Gastroesophageal sphincter (tissue), 3 donors: ENCODE measurements at regions not wholly inside any gene's neighbourhood (a gene's known extent, or its start where the extent isn't known, plus 50 kb on each side); places are given as distances from the start of the nearest gene placed in this dataset.

ENCODE experiments used
- EP300 ChIP-seq: sonication (generic); formaldehyde crosslinking; IDR thresholded peaks from one replicate; pipeline ENCODE4 v1.6.1; 2017; ENCODE audit warnings: antibody characterized with exemption, mild to moderate bottlenecking
- POLR2A ChIP-seq, 2 donors: fragments of 450-650 bp; IDR thresholded peaks; one replicate each; pipeline ENCODE4 v1.6.1; 2017; ENCODE audit warnings: antibody characterized with exemption in 2 of 2, mild to moderate bottlenecking in 2 of 2, moderate library complexity in 1 of 2
- POLR2AphosphoS5 ChIP-seq: sonication (generic); formaldehyde crosslinking; IDR thresholded peaks from one replicate; pipeline ENCODE4 v1.6.1; 2017; ENCODE audit warnings: antibody characterized with exemption
- TF ChIP-seq, protein P1 (sequence below), 4 experiments: fragments of 200-600 bp in 2 of 4; fragments of 450-650 bp in 2 of 4; sonication (generic) in 1 of 4; IDR thresholded peaks; one replicate each; pipeline ENCODE4 v1.5.1; 2017 to 2019; ENCODE audit warnings: antibody characterized with exemption in 4 of 4, mild to moderate bottlenecking in 2 of 4, moderate library complexity in 2 of 4

DNA sequence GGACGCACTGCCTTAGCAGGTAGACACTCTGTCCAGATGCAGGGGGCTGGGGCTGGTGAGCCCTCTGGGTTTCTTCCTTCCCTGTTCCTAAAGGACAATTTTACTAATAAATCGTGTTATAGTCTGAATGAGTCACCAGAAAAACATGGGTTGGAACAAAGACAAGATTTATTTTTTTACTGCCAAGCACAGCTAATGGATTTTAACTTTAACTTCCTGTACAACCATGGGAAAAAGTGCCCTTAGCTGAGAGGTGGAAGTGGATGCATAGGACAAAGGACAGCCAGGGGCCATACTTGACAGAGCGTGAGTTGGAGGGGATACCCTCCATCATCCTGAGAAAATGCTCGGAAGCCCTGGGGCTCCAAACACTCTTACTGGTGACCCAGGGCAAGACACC, 300.7 kb downstream of the MSX2 start:
- TF ChIP-seq, protein P1, sequence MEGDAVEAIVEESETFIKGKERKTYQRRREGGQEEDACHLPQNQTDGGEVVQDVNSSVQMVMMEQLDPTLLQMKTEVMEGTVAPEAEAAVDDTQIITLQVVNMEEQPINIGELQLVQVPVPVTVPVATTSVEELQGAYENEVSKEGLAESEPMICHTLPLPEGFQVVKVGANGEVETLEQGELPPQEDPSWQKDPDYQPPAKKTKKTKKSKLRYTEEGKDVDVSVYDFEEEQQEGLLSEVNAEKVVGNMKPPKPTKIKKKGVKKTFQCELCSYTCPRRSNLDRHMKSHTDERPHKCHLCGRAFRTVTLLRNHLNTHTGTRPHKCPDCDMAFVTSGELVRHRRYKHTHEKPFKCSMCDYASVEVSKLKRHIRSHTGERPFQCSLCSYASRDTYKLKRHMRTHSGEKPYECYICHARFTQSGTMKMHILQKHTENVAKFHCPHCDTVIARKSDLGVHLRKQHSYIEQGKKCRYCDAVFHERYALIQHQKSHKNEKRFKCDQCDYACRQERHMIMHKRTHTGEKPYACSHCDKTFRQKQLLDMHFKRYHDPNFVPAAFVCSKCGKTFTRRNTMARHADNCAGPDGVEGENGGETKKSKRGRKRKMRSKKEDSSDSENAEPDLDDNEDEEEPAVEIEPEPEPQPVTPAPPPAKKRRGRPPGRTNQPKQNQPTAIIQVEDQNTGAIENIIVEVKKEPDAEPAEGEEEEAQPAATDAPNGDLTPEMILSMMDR (IDR thresholded peaks at IDR 0.05), result no peak
- TF ChIP-seq POLR2A (IDR thresholded peaks at IDR 0.05) (no peak), POLR2AphosphoS5 (no peak), EP300 (no peak)
